Neuron (in vitro differentiated cells): ENCODE measurements at regions not wholly inside any gene's neighbourhood (a gene's known extent, or its start where the extent isn't known, plus 50 kb on each side); places are given as distances from the start of the nearest gene placed in this dataset.
"Not testable (repeated sequence)": the region's sequence is repeated elsewhere in the genome, so short reads cannot be mapped to it uniquely, and the experiment has no call there.

ENCODE experiments used
- H2AFZ ChIP-seq: one replicate; pipeline ENCODE4 v1.6.1; 2013; ENCODE audit warnings: low read depth, mild to moderate bottlenecking, inconsistent platforms, low read length, moderate library complexity
- H3K27me3 ChIP-seq: one replicate; pipeline ENCODE4 v1.6.1; 2013; ENCODE audit warnings: low read length; ENCODE audit not compliant: insufficient read depth
- H3K36me3 ChIP-seq: one replicate; pipeline ENCODE4 v1.6.1; 2013; ENCODE audit warnings: low read length; ENCODE audit not compliant: insufficient read depth
- H3K4me1 ChIP-seq: one replicate; pipeline ENCODE4 v1.6.1; 2013; ENCODE audit warnings: low read length; ENCODE audit not compliant: insufficient read depth
- H3K4me3 ChIP-seq: 2 replicates; pipeline ENCODE4 v1.5.1; 2013; ENCODE audit warnings: mild to moderate bottlenecking, low read length, moderate library complexity
- H3K9me3 ChIP-seq: one replicate; pipeline ENCODE4 v1.6.1; 2013; ENCODE audit warnings: low read length

- Histone ChIP-seq H3K4me3 (no peak overlapping the region), H3K4me1 (no peaks in the 10 kb centered on the region), H3K27me3 (no peaks in the 10 kb centered on the region)
These were observed 976.1 kb downstream of the LTN1 start for GRCh38 chr21:28016571-28016970.

GRCh38 chr21:28013123-28013522 lies 979.6 kb downstream of the LTN1 start:
- not testable (repeated sequence) for H3K36me3 ChIP-seq, H3K4me1 ChIP-seq, H2AFZ ChIP-seq, H3K4me3 ChIP-seq, H3K9me3 ChIP-seq, H3K27me3 ChIP-seq

More at GRCh38 chr21:28016571-28016970, 976.1 kb downstream of the LTN1 start:
- no peaks in the 10 kb centered on the region for H3K9me3 ChIP-seq
- H2AFZ ChIP-seq, result no peak overlapping the region
- H3K36me3 ChIP-seq, result no peaks in the 10 kb centered on the region

DNA sequence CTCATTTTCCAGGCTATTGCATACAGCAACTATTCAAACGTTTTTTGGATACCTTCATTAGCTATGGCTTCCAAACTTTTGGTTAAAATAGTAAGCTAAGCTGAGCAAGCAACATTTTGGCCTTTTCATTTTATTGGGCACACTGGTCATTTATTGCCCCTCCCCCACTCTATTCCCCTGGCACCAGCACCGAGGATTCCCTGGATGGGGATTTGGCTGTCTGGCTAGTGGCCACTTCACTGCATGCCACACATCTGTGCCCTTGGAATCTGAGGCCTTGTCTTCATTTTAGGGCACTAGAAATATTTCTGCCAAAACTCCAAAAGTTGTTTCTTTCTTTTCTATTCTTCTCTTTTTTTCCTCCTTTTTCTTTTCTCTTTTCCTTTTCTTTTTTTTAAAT lies 980.7 kb downstream of the LTN1 start:
- not testable (repeated sequence) for H3K36me3 ChIP-seq, H3K9me3 ChIP-seq, H2AFZ ChIP-seq, H3K27me3 ChIP-seq, H3K4me1 ChIP-seq, H3K4me3 ChIP-seq

- not testable (repeated sequence) for H3K9me3 ChIP-seq, H3K27me3 ChIP-seq, H3K4me3 ChIP-seq, H3K36me3 ChIP-seq, H3K4me1 ChIP-seq, H2AFZ ChIP-seq
These were observed 984.4 kb downstream of the LTN1 start for GRCh38 chr21:28008245-28008644.

GRCh38 chr21:28003627-28004026 lies 989.0 kb downstream of the LTN1 start:
- H3K9me3 ChIP-seq, H3K36me3 ChIP-seq, H3K27me3 ChIP-seq, H2AFZ ChIP-seq, H3K4me1 ChIP-seq, H3K4me3 ChIP-seq: not testable (repeated sequence)

- H3K4me3 ChIP-seq, H3K9me3 ChIP-seq, H3K27me3 ChIP-seq, H3K4me1 ChIP-seq, H2AFZ ChIP-seq, H3K36me3 ChIP-seq: not testable (repeated sequence)
These were observed 995.8 kb downstream of the LTN1 start for GRCh38 chr21:27996906-27997305.

- not testable (repeated sequence) for H2AFZ ChIP-seq, H3K9me3 ChIP-seq, H3K4me3 ChIP-seq, H3K4me1 ChIP-seq, H3K27me3 ChIP-seq, H3K36me3 ChIP-seq
These were observed 1007.9 kb downstream of the LTN1 start for GRCh38 chr21:27984663-27985325.

GRCh38 chr21:27979446-27979845 lies 1012.6 kb upstream of the ADAMTS5 start:
- H3K4me1 ChIP-seq, H3K36me3 ChIP-seq, H3K27me3 ChIP-seq, H2AFZ ChIP-seq, H3K4me3 ChIP-seq, H3K9me3 ChIP-seq: not testable (repeated sequence)

GRCh38 chr21:27975514-27975913 lies 1008.6 kb upstream of the ADAMTS5 start:
- Histone ChIP-seq H2AFZ (no peak overlapping the region), H3K27me3 (no peaks in the 10 kb centered on the region), H3K4me1 (no peaks in the 10 kb centered on the region), H3K36me3 (no peaks in the 10 kb centered on the region), H3K4me3 (no peak overlapping the region), H3K9me3 (no peaks in the 10 kb centered on the region)

GRCh38 chr21:27974152-27974551 lies 1007.3 kb upstream of the ADAMTS5 start:
- H3K36me3 ChIP-seq, H2AFZ ChIP-seq, H3K9me3 ChIP-seq, H3K4me3 ChIP-seq, H3K27me3 ChIP-seq, H3K4me1 ChIP-seq: not testable (repeated sequence)

- not testable (repeated sequence) for H3K36me3 ChIP-seq, H3K4me1 ChIP-seq, H2AFZ ChIP-seq, H3K9me3 ChIP-seq, H3K27me3 ChIP-seq, H3K4me3 ChIP-seq
These were observed 1001.4 kb upstream of the ADAMTS5 start for GRCh38 chr21:27968240-27968639.

DNA sequence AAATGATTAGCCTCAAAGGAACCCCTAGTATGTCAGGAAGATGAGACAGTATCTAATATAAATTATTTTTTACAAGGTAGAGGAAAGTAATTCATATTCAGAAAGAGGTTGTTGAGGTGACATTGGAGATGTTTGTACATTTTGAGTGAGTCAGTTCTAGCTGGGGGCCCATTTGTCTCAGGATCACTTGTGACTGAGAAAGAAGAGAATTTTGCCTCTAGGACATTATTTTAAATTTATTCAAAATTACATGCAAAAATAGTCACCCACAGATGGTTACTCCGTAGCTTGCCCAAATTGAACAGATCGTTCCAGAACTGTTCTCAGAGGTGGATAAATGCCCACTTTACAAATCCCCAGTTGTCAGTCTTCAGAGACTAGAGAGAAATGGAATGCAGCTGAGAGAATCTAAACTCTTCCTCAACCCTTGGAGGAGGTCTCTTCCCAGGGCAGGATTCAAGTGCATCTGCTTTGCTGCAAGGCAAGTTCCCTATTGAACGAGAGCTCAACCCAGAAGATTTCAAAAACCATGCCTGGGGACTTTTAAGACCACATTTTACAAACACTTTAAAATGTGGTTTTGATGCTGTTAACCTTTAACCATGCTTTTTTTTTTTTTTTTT lies 987.8 kb upstream of the ADAMTS5 start:
- Histone ChIP-seq H3K4me3 (no peak overlapping the region), H3K9me3 (no peaks in the 10 kb centered on the region), H3K27me3 (no peaks in the 10 kb centered on the region), H3K36me3 (no peaks in the 10 kb centered on the region), H3K4me1 (peaks cover 2% of the 10 kb centered on the region), H2AFZ (no peak overlapping the region)

DNA sequence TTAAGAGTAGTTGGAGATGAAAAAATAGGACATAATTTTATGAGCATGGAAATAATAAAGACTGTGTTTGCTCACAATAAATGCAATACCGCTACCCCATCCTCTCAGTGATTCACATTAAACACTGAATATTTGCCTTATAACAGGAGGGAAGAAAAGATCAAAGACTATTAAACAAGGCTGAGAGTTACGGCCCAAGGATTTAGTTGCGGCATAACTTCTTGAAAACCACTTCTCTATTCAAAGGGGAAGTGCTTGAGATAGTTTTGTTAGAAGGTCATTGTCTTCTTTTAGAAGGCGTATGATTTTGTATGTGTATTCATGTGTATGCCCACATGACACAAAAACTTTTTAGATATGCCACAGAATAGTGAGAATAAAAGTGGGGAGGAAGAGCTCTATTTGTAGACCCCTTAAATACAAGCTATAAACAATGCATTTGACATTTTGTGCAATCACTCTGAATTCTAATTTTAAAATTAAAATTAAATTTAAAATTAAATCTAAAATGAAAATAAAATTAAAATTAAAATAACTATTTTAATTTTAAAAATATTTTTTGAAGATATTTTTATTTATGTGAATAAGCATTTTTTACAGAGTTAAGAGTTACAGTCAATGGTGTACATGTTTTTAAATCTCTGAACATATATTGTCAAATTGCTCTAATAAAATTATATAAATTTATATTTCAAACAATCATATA lies 986.6 kb upstream of the ADAMTS5 start:
- H3K4me3 ChIP-seq, result no peak overlapping the region
- H3K9me3 ChIP-seq, result no peaks in the 10 kb centered on the region
- H3K36me3 ChIP-seq, result no peaks in the 10 kb centered on the region
- no peak overlapping the region for H2AFZ ChIP-seq
- peaks cover 2% of the 10 kb centered on the region for H3K4me1 ChIP-seq
- H3K27me3 ChIP-seq, result no peaks in the 10 kb centered on the region

DNA sequence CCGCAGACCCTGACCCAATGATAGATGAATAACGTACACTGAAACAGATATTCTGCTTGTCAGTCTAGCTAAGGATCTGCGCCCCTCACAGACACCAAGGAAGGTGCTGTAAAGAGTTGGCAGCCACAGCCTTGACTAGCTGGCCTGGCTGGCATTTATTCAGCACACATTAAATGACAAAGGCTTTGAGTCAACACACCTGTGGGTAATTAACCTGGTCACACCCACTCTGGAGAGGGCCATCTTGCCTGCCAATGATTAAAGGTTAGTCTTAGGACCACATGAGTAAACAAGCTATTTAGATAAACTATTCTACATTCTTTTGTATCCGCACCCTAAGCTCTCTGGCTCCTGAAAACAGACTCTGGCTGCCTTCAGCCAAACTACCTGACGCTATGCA lies 982.2 kb upstream of the ADAMTS5 start:
- not testable (repeated sequence) for H2AFZ ChIP-seq, H3K4me3 ChIP-seq, H3K36me3 ChIP-seq, H3K9me3 ChIP-seq, H3K4me1 ChIP-seq, H3K27me3 ChIP-seq
